Subcutaneous abdominal adipose tissue (tissue), 5 donors: ENCODE measurements at regions not wholly inside any gene's neighbourhood (a gene's known extent, or its start where the extent isn't known, plus 50 kb on each side); places are given as distances from the start of the nearest gene placed in this dataset.

ENCODE experiments used
- H3K27ac ChIP-seq: one replicate; pipeline ENCODE4 v1.7.0; 2013; ENCODE audit warnings: low read depth, mild to moderate bottlenecking, inconsistent platforms, low read length, moderate library complexity
- H3K27me3 ChIP-seq, 5 donors: one replicate each; pipeline ENCODE4 v1.7.0; 2013; ENCODE audit warnings: low read length in 5 of 5, inconsistent platforms in 1 of 5; ENCODE audit not compliant: control insufficient read depth in 5 of 5, insufficient read depth in 4 of 5
- H3K36me3 ChIP-seq, 5 donors: one replicate each; pipeline ENCODE4 v1.7.0; 2013; ENCODE audit warnings: low read length in 5 of 5; ENCODE audit not compliant: control insufficient read depth in 5 of 5, insufficient read depth in 5 of 5
- H3K4me1 ChIP-seq, 5 donors: one replicate each; pipeline ENCODE4 v1.7.0; 2013; ENCODE audit warnings: low read length in 5 of 5, mild to moderate bottlenecking in 3 of 5, moderate library complexity in 1 of 5; ENCODE audit not compliant: control insufficient read depth in 5 of 5, insufficient read depth in 5 of 5
- H3K4me3 ChIP-seq, 5 donors: one replicate each; pipeline ENCODE4 v1.7.0; 2013; ENCODE audit warnings: low read length in 5 of 5, low read depth in 1 of 5
- H3K9ac ChIP-seq, 5 donors: one replicate each; pipeline ENCODE4 v1.7.0; 2013; ENCODE audit warnings: low read length in 5 of 5, mild to moderate bottlenecking in 4 of 5, moderate library complexity in 3 of 5
- H3K9me3 ChIP-seq, 5 donors: one replicate each; pipeline ENCODE4 v1.7.0; 2013; ENCODE audit warnings: low read length in 5 of 5; ENCODE audit not compliant: control insufficient read depth in 5 of 5
- donor health status: healthy.
- donor health status: healthy.
- donor health status: healthy.
- donor health status: healthy.
- donor health status: healthy.

GRCh38 chr9:96022445-96023051 lies 147.1 kb downstream of the ERCC6L2 start:
- peak overlapping the region in 1 of 5 donors; percentile 61 for H3K4me3 ChIP-seq
- peaks cover 27 to 43% (median 41%) of the 10 kb centered on the region in 5 donors for H3K27me3 ChIP-seq
- no peak overlapping the region for H3K27ac ChIP-seq
- peak overlapping the region in 1 of 5 donors; percentile 39 for H3K9ac ChIP-seq
- peaks cover 0 to 1% (median 0%) of the 10 kb centered on the region in 5 donors for H3K36me3 ChIP-seq
- peaks cover 0 to 2% (median 0%) of the 10 kb centered on the region in 5 donors for H3K9me3 ChIP-seq
- peaks cover 2 to 39% (median 29%) of the 10 kb centered on the region in 5 donors for H3K4me1 ChIP-seq

GRCh38 chr9:96021551-96022444 lies 146.3 kb downstream of the ERCC6L2 start:
- H3K4me1 ChIP-seq: peaks cover 2 to 32% (median 24%) of the 10 kb centered on the region in 5 donors
- H3K27me3 ChIP-seq: peaks cover 27 to 38% (median 33%) of the 10 kb centered on the region in 5 donors
- peaks cover 0 to 2% (median 0%) of the 10 kb centered on the region in 5 donors for H3K9me3 ChIP-seq
- H3K9ac ChIP-seq: peak overlapping the region in 3 of 5 donors; percentile 60 to 65 (median 64)
- H3K36me3 ChIP-seq: peaks cover 0 to 9% (median 6%) of the 10 kb centered on the region in 5 donors
- no peak overlapping the region for H3K27ac ChIP-seq
- H3K4me3 ChIP-seq: peak overlapping the region in 4 of 5 donors; percentile 59 to 70 (median 63)

- Histone ChIP-seq H3K36me3 (peaks cover 2 to 9% (median 8%) of the 10 kb centered on the region in 5 donors), H3K4me1 (peaks cover 2 to 27% (median 24%) of the 10 kb centered on the region in 5 donors), H3K27ac (no peak overlapping the region), H3K4me3 (peak overlapping the region; percentile 46 to 70 (median 61)), H3K9ac (peak overlapping the region in 3 of 5 donors; percentile 60 to 65 (median 64)), H3K9me3 (peaks cover 0 to 2% (median 0%) of the 10 kb centered on the region in 5 donors), H3K27me3 (peaks cover 21 to 29% (median 27%) of the 10 kb centered on the region in 5 donors)
Measured at GRCh38 chr9:96020792-96021550, 145.5 kb downstream of the ERCC6L2 start.

GRCh38 chr9:96020300-96020791 lies 144.9 kb downstream of the ERCC6L2 start:
- H3K9ac ChIP-seq: peak overlapping the region in 2 of 5 donors; percentile 60 to 65
- H3K9me3 ChIP-seq: peaks cover 0 to 2% (median 0%) of the 10 kb centered on the region in 5 donors
- H3K4me1 ChIP-seq: peaks cover 2 to 27% (median 24%) of the 10 kb centered on the region in 5 donors
- H3K27me3 ChIP-seq: peaks cover 19 to 29% (median 27%) of the 10 kb centered on the region in 5 donors
- H3K4me3 ChIP-seq: peak overlapping the region; percentile 46 to 70 (median 61)
- H3K27ac ChIP-seq: no peak overlapping the region
- peaks cover 2 to 11% (median 9%) of the 10 kb centered on the region in 5 donors for H3K36me3 ChIP-seq
